GM23338 (cell line): ENCODE measurements at regions not wholly inside any gene's neighbourhood (a gene's known extent, or its start where the extent isn't known, plus 50 kb on each side); places are given as distances from the start of the nearest gene placed in this dataset.

Experiments
- ATAC-seq: fragments of 200-7000 bp; cut with Tn5 transposase; 3 replicates; pipeline ENCODE4 v1.9.1; 2020
- DNase-seq: peaks from one replicate; pipeline ENCODE4 v3.0.0-alpha.2; 2015; ENCODE audit warnings: low spot score
- H2AFZ ChIP-seq: fragments of 200-600 bp; sonication (generic); 2 replicates; pipeline ENCODE4 v1.8.0; 2016; ENCODE audit warnings: antibody characterized with exemption, mild to moderate bottlenecking, moderate library complexity
- H3F3A ChIP-seq: fragments of 200-600 bp; sonication (generic); replicated peaks from 2 replicates; pipeline ENCODE4 v1.8.0; 2017; ENCODE audit warnings: antibody characterized with exemption, mixed run types, low read depth
- H3K27ac ChIP-seq: fragments of 200-600 bp; sonication (generic); 2 replicates; pipeline ENCODE4 v1.6.1; 2016; ENCODE audit warnings: low read depth
- H3K27me3 ChIP-seq: fragments of 200-600 bp; sonication (generic); 2 replicates; pipeline ENCODE4 v1.8.0; 2016; ENCODE audit warnings: mild to moderate bottlenecking, mixed run types, moderate library complexity; ENCODE audit not compliant: insufficient read depth
- H3K36me3 ChIP-seq: fragments of 200-600 bp; sonication (generic); 2 replicates; pipeline ENCODE4 v1.8.0; 2016; ENCODE audit warnings: mild to moderate bottlenecking; ENCODE audit not compliant: insufficient read depth
- H3K4me1 ChIP-seq: fragments of 200-600 bp; sonication (generic); 2 replicates; pipeline ENCODE4 v1.8.0; 2016; ENCODE audit warnings: mild to moderate bottlenecking, moderate library complexity; ENCODE audit not compliant: insufficient read depth
- H3K4me2 ChIP-seq: fragments of 200-600 bp; sonication (generic); 2 replicates; pipeline ENCODE4 v1.7.1; 2017; ENCODE audit warnings: mixed run types
- H3K4me3 ChIP-seq: fragments of 200-600 bp; sonication (generic); 2 replicates; pipeline ENCODE4 v1.6.1; 2016; ENCODE audit warnings: mixed run types
- H3K79me2 ChIP-seq: fragments of 200-600 bp; sonication (generic); replicated peaks from 2 replicates; pipeline ENCODE4 v1.8.0; 2017; ENCODE audit warnings: mild to moderate bottlenecking; ENCODE audit not compliant: insufficient read depth
- H3K9me2 ChIP-seq: fragments of 200-600 bp; sonication (generic); 2 replicates; pipeline ENCODE4 v1.8.0; 2017; ENCODE audit not compliant: insufficient read depth
- H4K20me1 ChIP-seq: fragments of 200-600 bp; sonication (generic); replicated peaks from 2 replicates; pipeline ENCODE4 v1.8.0; 2017; ENCODE audit warnings: mild to moderate bottlenecking; ENCODE audit not compliant: insufficient read depth
- H3K27ac Mint-ChIP-seq: 2 replicates; pipeline ENCODE4 v1.8.0; 2020; ENCODE audit warnings: inconsistent platforms, mild to moderate bottlenecking, moderate library complexity, mixed read lengths
- H3K27me3 Mint-ChIP-seq: 3 replicates; pipeline ENCODE4 v1.8.0; 2022; ENCODE audit warnings: low read depth, mild to moderate bottlenecking, moderate library complexity, mixed read lengths, inconsistent platforms; ENCODE audit not compliant: insufficient read depth, poor library complexity
- H3K36me3 Mint-ChIP-seq: 3 replicates; pipeline ENCODE4 v1.8.0; 2021; ENCODE audit warnings: low read depth, mild to moderate bottlenecking, inconsistent platforms, moderate library complexity, mixed read lengths
- H3K4me1 Mint-ChIP-seq: 3 replicates; pipeline ENCODE4 v1.8.0; 2020; ENCODE audit warnings: mild to moderate bottlenecking, inconsistent platforms, mixed read lengths
- H3K4me3 Mint-ChIP-seq: 3 replicates; pipeline ENCODE4 v1.8.0; 2021; ENCODE audit warnings: moderate library complexity, mild to moderate bottlenecking, inconsistent platforms, mixed read lengths
- H3K9me3 Mint-ChIP-seq: 3 replicates; pipeline ENCODE4 v1.8.0; 2020; ENCODE audit warnings: moderate library complexity, mild to moderate bottlenecking, inconsistent platforms, mixed read lengths
- CREB1 ChIP-seq: fragments of 250-450 bp; sonication (Bioruptor Pico); IDR thresholded peaks from 2 replicates; pipeline ENCODE4 v1.5.0; 2020; ENCODE audit warnings: low read depth, mild to moderate bottlenecking, moderate library complexity
- CTCF ChIP-seq, 2 experiments: fragments of 200-600 bp in 1 of 2; sonication (generic) in 1 of 2; conservative IDR thresholded peaks; 2 replicates each; pipeline versions ENCODE4 v1.5.1 to v1.6.1; 2016 to 2017; ENCODE audit warnings: antibody characterized with exemption in 2 of 2, low read depth in 2 of 2, mild to moderate bottlenecking in 2 of 2, moderate library complexity in 1 of 2
- ETS1 ChIP-seq: IDR thresholded peaks from 2 replicates; pipeline ENCODE4 v1.6.1; 2016; ENCODE audit warnings: antibody characterized with exemption
- EZH2 ChIP-seq: fragments of 200-600 bp; sonication (generic); IDR thresholded peaks from one replicate; pipeline ENCODE4 v1.8.0; 2017; ENCODE audit warnings: antibody characterized with exemption, mild to moderate bottlenecking, low read depth; ENCODE audit not compliant: unreplicated experiment
- EZH2phosphoT487 ChIP-seq: fragments of 200-600 bp; sonication (generic); IDR thresholded peaks from one replicate; pipeline ENCODE4 v1.8.1; 2018; ENCODE audit warnings: antibody characterized with exemption; ENCODE audit not compliant: unreplicated experiment
- JUNB ChIP-seq: IDR thresholded peaks from one replicate; pipeline ENCODE4 v1.6.1; 2016; ENCODE audit warnings: antibody characterized with exemption; ENCODE audit not compliant: unreplicated experiment
- NANOG ChIP-seq: IDR thresholded peaks from 2 replicates; pipeline ENCODE4 v1.6.1; 2016; ENCODE audit warnings: antibody characterized with exemption, borderline replicate concordance
- POLR2AphosphoS5 ChIP-seq: IDR thresholded peaks from 2 replicates; pipeline ENCODE4 v1.6.1; 2016; ENCODE audit warnings: antibody characterized with exemption, low read depth
- STAT1 ChIP-seq: IDR thresholded peaks from one replicate; pipeline ENCODE4 v1.6.1; 2016; ENCODE audit warnings: antibody characterized with exemption; ENCODE audit not compliant: unreplicated experiment
- ZNF114 ChIP-seq: fragments of 250-450 bp; sonication (Bioruptor Pico); IDR thresholded peaks from 2 replicates; pipeline ENCODE4 v1.5.0; 2020; ENCODE audit warnings: mild to moderate bottlenecking, moderate library complexity
- ZNF331 ChIP-seq: fragments of 250-450 bp; sonication (Bioruptor Pico); IDR thresholded peaks from 2 replicates; pipeline ENCODE4 v1.5.0; 2020; ENCODE audit warnings: low read depth, mild to moderate bottlenecking, moderate library complexity
- TF ChIP-seq, protein P1 (sequence below): IDR thresholded peaks from one replicate; pipeline ENCODE4 v1.6.1; 2018; ENCODE audit warnings: antibody characterized with exemption; ENCODE audit not compliant: unreplicated experiment

DNA sequence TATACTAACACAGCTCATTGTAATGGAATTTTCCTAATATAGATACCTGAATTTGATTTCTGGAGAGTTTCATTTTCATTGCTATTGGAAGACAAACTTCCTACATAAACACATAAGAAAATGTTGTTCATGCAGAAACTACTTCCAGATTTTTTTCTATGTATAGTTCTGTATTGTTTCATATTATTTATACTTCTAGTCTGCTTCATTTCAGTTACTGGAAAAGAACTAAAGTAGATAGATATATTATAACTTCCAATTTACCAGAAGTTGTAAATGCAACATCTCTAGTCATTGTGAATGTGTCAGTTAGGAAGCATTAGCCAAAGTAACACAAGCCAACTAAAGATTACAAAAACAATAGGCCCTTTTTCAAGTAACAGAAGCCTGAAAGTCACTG lies 147.3 kb upstream of the ZNF385D start:
- H3K4me1 Mint-ChIP-seq, result peaks cover 2% of the 10 kb centered on the region; the same call in 1 of the 3 replicates
- H4K20me1 ChIP-seq, result no peaks in the 10 kb centered on the region

DNA sequence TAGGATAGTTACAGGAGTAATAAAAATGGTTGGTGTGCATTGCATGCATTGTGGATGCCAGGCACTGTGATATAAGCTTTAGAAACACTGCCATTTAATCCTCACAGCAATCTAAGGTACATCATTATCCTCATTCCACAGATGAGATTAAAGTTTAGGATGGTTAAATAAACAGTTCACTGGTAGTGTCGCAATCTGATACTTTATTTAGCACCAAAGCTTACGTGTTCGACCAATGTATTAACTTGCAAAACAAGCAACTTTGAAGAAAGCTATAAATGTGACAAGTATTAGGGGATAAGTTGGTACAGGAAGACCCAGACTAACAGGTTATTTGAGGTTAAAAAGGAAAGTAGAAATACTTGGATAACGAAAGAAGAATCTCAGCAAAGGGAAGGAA lies 150.5 kb upstream of the ZNF385D start:
- Histone ChIP-seq H3K9me2 (no peaks in the 10 kb centered on the region), H3F3A (no peaks in the 10 kb centered on the region), H3K4me3 (no peak overlapping the region), H3K36me3 (no peaks in the 10 kb centered on the region), H3K79me2 (no peaks in the 10 kb centered on the region), H3K27me3 (no peaks in the 10 kb centered on the region), H4K20me1 (no peaks in the 10 kb centered on the region), H3K4me1 (no peaks in the 10 kb centered on the region), H3K27ac (no peak overlapping the region), H2AFZ (no peak overlapping the region), H3K4me2 (no peak overlapping the region)
- Mint-ChIP-seq H3K36me3 (no peaks in the 10 kb centered on the region), H3K4me1 (peaks cover 2% of the 10 kb centered on the region; the same call in 1 of the 3 replicates), H3K4me3 (no peak overlapping the region), H3K27ac (no peak overlapping the region), H3K27me3 (peaks cover 3% of the 10 kb centered on the region), H3K9me3 (no peaks in the 10 kb centered on the region)
- ATAC-seq, result no peak
- no peak for DNase-seq
- TF ChIP-seq EZH2phosphoT487 (no peak), ETS1 (no peak), POLR2AphosphoS5 (no peak), ZNF114 (CRISPR knock-in tag) (no peak), NANOG (no peak), CREB1 (CRISPR knock-in tag) (no peak), JUNB (no peak), EZH2 (no peak), STAT1 (no peak), CTCF (conservative IDR thresholded peaks at IDR 0.05; ENCODE audit: low read depth in 2 of 2) (no peak), ZNF331 (no peak)
- TF ChIP-seq, protein P1, sequence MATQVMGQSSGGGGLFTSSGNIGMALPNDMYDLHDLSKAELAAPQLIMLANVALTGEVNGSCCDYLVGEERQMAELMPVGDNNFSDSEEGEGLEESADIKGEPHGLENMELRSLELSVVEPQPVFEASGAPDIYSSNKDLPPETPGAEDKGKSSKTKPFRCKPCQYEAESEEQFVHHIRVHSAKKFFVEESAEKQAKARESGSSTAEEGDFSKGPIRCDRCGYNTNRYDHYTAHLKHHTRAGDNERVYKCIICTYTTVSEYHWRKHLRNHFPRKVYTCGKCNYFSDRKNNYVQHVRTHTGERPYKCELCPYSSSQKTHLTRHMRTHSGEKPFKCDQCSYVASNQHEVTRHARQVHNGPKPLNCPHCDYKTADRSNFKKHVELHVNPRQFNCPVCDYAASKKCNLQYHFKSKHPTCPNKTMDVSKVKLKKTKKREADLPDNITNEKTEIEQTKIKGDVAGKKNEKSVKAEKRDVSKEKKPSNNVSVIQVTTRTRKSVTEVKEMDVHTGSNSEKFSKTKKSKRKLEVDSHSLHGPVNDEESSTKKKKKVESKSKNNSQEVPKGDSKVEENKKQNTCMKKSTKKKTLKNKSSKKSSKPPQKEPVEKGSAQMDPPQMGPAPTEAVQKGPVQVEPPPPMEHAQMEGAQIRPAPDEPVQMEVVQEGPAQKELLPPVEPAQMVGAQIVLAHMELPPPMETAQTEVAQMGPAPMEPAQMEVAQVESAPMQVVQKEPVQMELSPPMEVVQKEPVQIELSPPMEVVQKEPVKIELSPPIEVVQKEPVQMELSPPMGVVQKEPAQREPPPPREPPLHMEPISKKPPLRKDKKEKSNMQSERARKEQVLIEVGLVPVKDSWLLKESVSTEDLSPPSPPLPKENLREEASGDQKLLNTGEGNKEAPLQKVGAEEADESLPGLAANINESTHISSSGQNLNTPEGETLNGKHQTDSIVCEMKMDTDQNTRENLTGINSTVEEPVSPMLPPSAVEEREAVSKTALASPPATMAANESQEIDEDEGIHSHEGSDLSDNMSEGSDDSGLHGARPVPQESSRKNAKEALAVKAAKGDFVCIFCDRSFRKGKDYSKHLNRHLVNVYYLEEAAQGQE, result no peak

More for the DNA sequence above, 147.3 kb upstream of the ZNF385D start:
- Mint-ChIP-seq H3K27ac (no peak overlapping the region), H3K9me3 (no peaks in the 10 kb centered on the region), H3K36me3 (no peaks in the 10 kb centered on the region), H3K4me3 (no peak overlapping the region), H3K27me3 (peaks cover 3% of the 10 kb centered on the region)
- ATAC-seq (no peak), DNase-seq (no peak)
- TF ChIP-seq CREB1 (CRISPR knock-in tag), result no peak
- no peak for TF ChIP-seq POLR2AphosphoS5
- Histone ChIP-seq H3K79me2 (no peaks in the 10 kb centered on the region), H3K9me2 (no peaks in the 10 kb centered on the region), H3K36me3 (no peaks in the 10 kb centered on the region), H3K27ac (no peak overlapping the region), H3K4me2 (no peak overlapping the region), H3F3A (no peaks in the 10 kb centered on the region), H3K4me1 (no peaks in the 10 kb centered on the region), H3K4me3 (no peak overlapping the region), H2AFZ (no peak overlapping the region), H3K27me3 (no peaks in the 10 kb centered on the region)
